ENCODE measurements at regions not wholly inside any gene's neighbourhood (a gene's known extent, or its start where the extent isn't known, plus 50 kb on each side); places are given as distances from the start of the nearest gene placed in this dataset.

GRCh38 chr13:20349564-20350381 lies 117.7 kb upstream of the GJB6 start:
- TF ChIP-seq CTCF (IDR thresholded peaks at IDR 0.05; ENCODE audit: low read depth, low read length) (no peak), EZH2phosphoT487 (IDR thresholded peaks at IDR 0.05; ENCODE audit: low read depth) (no peak)
